Upper lobe of left lung (tissue), 4 donors: ENCODE measurements at regions not wholly inside any gene's neighbourhood (a gene's known extent, or its start where the extent isn't known, plus 50 kb on each side); places are given as distances from the start of the nearest gene placed in this dataset.

Experiments
- CTCF ChIP-seq, 6 experiments: fragments of 450-650 bp in 4 of 6; fragments of 200-600 bp in 2 of 6; sonication (generic) in 2 of 6; IDR thresholded peaks; one replicate each; pipeline ENCODE4 v1.5.1; 2016 to 2019; ENCODE audit warnings: antibody characterized with exemption in 6 of 6
- POLR2A ChIP-seq, 4 donors: fragments of 450-650 bp; IDR thresholded peaks; one replicate each; pipeline ENCODE4 v1.5.1; 2016 to 2017; ENCODE audit warnings: antibody characterized with exemption in 4 of 4, mild to moderate bottlenecking in 2 of 4
- POLR2AphosphoS5 ChIP-seq, 2 donors: sonication (generic); formaldehyde crosslinking; IDR thresholded peaks; one replicate each; pipeline ENCODE4 v1.5.1; 2017; ENCODE audit warnings: antibody characterized with exemption in 2 of 2

GRCh38 chr11:37108436-37109285, 510.6 kb upstream of the RAG2 start:
- no peak for TF ChIP-seq CTCF (IDR thresholded peaks at IDR 0.05)
- no peak for TF ChIP-seq POLR2A (IDR thresholded peaks at IDR 0.05)
- TF ChIP-seq POLR2AphosphoS5 (IDR thresholded peaks at IDR 0.05) = no peak
